Hindlimb muscle (tissue), 1 donor: ENCODE measurements at regions not wholly inside any gene's neighbourhood (a gene's known extent, or its start where the extent isn't known, plus 50 kb on each side); places are given as distances from the start of the nearest gene placed in this dataset.

Experiments used
- DNase-seq: peaks from one replicate; pipeline ENCODE4 v3.0.0-alpha.2; 2013

DNA sequence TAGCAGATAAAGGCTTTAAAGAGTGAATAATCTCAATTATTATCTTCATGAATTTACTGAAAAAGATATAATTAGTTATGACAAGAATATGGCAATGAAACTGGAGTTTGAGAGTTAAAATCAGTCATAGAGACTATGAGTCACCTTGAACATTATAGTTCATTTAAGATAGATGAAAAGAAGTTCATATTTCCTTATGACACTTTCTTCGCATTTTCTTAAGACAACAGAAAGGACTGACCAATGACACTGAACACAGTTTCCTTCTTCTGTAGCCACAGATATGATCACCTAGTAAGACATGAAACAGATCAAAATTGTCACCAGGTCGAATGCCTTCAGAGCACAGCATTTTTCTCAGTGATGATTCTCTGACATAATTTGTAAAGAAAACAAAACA lies 202.1 kb downstream of the KLF12 start:
- no peak for DNase-seq

DNA sequence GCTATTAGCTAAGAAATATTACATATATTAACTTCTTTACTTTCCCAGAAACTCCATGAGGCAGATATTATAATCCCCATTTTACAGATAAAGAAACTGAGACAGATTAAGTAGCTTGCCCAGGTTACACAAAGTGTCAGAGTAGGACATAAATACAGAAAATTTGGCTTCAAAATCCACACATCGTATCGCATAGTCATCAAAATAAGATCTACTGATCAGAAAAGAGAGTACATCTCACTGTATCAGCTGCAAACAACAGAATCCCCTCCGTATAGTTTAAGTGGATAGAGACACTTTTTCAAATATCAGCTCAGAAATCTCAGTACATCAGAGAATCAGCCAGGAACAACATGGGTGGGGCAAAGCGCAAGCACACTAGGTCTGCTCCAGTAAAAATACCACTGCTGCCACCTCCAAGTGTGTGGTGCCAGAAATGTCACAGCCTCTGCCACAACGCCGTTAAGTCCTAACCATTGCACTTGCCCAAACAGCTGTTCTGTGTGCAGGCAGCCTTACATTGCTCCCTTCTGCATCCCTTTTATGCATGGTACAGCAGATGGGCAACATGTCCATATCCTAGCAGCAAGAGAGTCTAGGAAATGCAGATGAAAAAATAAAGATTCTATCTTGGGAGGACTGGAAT lies 204.8 kb downstream of the KLF12 start:
- no peak for DNase-seq

DNA sequence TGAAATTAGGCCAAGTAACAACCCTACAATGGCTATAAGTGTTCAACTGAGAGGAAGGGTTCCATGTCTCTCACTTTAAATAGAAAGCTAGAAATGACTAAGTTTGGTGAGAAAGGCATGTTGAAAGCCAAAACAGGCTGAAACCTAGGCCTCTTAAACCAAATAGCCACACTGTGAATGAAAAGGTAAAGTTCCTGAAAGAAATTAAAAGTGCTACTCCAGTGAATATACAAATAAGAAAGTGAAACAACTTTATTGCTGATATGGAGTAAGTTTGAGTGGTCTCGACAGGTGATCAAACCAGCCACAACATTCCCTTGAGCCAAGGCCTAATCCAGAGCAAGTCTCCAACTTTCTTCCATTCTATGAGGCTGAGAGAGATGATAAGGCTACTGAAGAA lies 209.6 kb downstream of the KLF12 start:
- no peak for DNase-seq

DNA sequence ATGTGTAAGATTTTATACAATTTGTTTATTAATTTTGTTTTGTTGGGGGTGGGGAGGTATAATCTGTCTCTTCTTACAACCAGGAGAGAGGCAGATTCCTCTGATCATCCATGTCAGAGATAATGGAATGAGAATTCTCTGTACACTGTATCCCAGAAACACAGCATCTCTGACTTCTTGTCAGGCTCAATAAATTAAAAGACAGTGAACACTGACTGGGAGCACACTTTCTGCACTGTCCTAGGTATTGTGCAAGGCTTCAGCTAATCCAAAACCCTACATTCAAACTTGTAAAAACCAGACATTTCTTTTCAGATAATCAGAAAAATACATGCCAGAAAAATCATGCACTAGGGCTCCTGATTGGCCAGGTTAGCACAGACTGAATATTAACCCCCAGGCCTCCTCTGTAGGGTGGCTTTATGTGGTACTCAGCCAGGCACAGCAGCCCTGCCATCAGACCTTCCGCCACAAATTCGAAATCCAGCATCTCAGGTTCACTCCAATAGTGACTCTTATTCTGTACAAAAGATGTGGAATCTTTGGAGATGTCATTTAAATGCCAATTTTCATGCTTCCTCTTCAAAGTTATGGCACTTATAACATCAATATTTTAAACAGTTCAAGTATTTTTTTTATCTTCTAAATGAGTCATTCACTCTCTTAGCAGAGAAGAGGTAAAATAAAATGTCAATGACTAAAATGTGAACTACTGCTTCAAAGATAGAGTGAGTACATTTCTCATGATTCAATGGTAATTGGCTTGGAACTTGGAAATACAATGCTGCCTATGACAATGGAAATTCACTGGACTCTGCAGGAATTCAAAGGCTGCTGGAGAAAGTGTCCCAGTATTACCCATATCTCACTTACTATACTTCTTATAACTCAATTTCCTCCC lies 211.5 kb downstream of the KLF12 start:
- DNase-seq, result no peak

GRCh38 chr13:73918691-73919090 lies 215.5 kb downstream of the KLF12 start:
- no peak for DNase-seq

DNA sequence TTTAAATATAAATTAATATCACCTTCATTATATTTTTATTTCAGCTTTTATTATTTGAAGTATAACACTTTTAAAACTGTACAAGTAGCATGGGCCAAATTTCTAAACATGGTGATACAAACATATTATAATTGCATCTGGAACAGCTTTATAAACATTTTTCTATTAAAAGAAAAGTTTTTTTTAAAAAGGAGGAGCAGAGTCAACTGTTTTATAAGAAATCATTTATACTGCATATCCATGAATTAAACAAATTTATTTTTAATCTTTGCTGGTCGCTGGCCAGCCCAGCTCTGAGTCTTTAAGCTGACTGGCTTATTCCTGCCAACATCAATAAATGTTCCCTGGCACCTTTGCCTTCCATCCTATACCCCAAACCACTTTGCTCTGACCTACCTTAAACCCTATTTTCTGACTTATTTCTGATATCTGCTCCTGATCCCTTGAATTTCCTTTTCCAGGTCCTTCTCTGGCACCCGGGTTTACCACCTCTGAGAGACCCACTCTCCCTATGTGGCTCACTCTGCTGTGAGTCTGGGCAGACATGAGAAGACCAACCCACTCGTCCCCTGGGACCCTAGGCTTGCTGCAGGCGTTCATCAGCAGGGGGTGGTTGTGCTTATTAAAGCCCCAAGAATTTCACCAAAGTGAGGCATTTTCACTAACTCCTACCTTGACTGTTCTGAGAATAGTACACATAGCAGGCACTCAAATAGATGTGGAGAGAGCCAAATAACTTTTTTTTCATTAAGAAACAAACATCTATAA lies 220.3 kb downstream of the KLF12 start:
- no peak for DNase-seq

- DNase-seq, result no peak
Observed at GRCh38 chr13:73913079-73913740, 221.0 kb downstream of the KLF12 start.

DNA sequence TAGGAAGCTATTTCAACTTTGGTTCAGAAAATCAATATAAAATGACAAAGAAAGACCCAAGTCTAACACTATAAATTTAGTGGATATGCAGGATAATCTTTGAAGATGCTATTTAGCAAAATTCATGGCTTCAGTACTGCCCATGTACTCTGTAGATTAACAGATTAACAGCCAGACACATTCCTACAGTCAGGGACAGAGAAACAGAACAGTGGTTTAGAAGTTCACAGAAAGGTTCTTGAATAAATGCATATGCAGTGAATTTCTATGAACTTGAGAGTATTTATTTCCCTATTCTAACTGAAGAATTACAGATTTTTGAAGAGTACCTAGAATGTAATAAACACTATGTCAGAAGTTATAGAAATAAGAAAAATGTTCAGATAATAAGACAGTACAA lies 222.8 kb downstream of the KLF12 start:
- DNase-seq, result no peak

DNA sequence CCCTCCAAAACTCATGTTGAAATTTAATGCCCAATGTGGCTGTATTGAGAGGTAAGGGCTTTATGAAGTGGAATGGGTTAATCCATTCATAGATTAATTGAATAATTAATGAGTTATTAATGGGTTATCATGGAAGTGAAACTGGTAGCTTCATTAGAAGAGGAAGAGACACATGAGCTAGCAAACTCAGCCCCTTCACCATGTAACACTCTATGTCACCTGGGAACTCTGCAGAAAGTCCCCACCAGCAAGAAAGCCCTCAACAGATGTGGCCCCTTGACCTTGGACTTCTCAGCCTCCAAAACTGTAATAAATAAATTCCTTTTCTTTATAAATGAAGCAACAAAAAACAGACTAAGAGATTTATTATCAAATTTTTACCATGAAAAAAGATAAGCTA lies 223.5 kb downstream of the KLF12 start:
- DNase-seq, result no peak

GRCh38 chr13:73908809-73909208 lies 225.4 kb downstream of the KLF12 start:
- no peak for DNase-seq

- DNase-seq, result no peak
Observed at GRCh38 chr13:73904625-73905024, 229.6 kb downstream of the KLF12 start.

DNA sequence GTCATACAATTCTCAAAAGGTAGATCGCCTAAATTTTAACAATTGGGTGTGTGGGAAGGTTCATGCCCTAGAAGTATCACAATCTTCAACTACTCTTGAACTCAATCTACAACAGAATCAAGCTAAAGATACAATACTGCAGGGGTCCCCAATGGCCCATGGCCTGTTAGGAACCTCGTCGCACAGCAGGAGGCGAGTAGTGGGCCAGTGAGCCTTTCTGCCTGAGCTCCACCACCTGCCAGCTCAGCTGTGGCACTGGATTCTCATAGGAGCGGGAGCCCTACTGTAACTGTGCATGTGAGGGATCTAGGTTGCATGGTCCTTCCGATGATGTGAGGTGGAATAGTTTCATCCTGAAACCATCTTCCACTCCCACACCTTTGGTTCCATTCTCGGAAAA lies 230.6 kb downstream of the KLF12 start:
- no peak for DNase-seq

- no peak for DNase-seq
Observed at GRCh38 chr13:73902847-73903246, 231.4 kb downstream of the KLF12 start.

DNA sequence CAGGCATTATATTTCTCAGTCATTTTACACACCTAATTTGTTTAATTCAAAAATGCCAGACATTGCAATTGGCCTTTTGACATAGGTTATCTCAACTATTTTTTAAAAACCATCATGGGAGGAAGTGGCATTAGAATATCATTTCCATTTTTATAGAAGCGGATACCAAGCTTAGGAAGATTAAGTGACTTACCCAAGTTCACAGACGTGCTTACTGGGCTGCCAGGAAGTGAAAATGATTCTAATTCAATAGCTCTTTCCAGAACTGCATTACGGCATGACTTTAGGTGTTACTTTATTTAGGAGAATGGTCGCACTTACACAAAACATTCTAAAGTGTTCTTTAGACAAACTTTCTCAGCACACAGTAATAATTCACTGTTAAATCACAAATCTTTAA lies 231.9 kb downstream of the KLF12 start:
- no peak for DNase-seq

DNA sequence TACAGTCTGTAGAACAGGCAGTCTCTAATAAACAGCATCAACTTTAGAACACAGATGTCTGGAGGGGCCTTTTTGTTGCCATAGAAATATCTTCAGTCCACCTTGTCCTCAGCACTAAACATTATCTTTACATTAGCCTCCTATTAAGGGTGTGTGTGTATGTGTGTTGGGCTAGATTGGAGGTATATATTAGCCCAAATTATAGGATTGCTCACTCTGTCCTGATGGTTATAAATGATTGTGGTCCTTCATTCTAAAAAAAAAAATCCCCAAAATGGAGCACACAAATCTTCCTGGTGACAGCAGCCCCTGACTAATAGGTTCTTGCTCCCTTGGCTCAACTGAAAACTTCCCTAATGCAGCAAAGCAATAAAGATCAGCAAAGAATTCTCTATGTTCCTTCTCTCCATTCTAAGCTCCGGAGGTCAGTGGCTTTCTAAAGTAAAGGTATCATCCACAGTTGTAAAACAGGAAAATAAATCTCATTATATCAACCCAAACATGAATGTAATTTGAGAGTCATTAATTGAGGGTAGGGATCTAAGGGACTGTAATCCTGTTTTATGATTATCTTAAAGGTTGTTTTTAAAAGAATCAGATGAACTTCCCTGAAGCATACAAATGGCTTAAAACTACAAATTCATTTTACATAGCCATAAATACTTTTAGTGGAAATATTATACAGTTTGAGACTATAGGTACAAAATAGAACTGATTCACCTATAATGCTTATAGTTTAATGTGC lies 232.7 kb downstream of the KLF12 start:
- DNase-seq, result no peak

- DNase-seq, result no peak
Observed at GRCh38 chr13:73900591-73900990, 233.6 kb downstream of the KLF12 start.

- DNase-seq, result no peak
Observed at GRCh38 chr13:73898899-73899298, 235.3 kb downstream of the KLF12 start.

DNA sequence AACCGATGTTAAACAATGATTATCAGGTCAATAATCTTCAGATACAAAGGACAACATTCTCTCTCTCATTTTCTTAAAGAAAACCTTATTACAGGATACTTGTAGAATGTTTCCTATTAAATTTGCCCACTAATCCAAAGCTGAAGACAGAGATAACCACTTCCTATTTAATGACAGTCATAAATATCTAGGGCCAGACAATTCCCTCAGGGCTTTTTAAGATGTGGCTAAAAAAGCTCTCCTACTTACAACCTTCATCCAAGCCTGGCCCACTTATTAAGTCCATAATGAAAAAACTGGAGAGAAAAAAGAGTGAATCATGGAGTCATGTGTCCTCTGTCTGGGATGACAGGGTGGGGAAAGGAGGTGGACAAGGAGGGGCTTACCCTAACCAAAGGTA lies 235.9 kb downstream of the KLF12 start:
- DNase-seq, result no peak

- DNase-seq, result no peak
Observed at GRCh38 chr13:73894995-73895571, 239.1 kb downstream of the KLF12 start.

- DNase-seq, result no peak
Observed at GRCh38 chr13:73893833-73894232, 240.4 kb downstream of the KLF12 start.

DNA sequence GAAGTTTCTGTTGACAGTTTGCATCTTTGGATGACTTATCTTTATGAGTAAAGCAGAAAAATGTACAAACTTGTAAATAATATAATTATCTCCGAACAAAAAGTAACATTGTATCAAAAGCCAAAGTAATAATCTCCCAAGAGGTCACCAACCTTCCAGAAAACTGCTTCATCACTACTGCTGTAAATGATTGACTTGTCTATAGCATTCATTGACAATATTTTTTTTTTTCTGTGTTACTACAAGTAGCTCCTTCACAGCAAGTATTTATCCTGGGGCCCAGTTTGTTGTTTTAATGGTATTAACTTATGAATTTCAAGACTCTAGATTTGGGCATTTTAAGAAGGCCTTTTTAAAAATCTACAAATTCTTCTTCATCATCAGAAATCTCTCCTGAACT lies 242.4 kb downstream of the KLF12 start:
- DNase-seq, result no peak

GRCh38 chr13:73883162-73883561 lies 251.0 kb downstream of the KLF12 start:
- no peak for DNase-seq
